ENCODE measurements at regions not wholly inside any gene's neighbourhood (a gene's known extent, or its start where the extent isn't known, plus 50 kb on each side); places are given as distances from the start of the nearest gene placed in this dataset.

- CTCF ChIA-PET (ENCODE audit: low intra/inter-chr PET ratio) = no interaction called here
- no peak overlapping the region for H3K9ac ChIP-seq (ENCODE audit: insufficient read depth in 1 of 2, low read depth in 2 of 2, low read length in 2 of 2)
- no peak overlapping the region for H3K4me2 ChIP-seq (ENCODE audit: insufficient read depth, low read length)
- DNase-seq (ENCODE audit: extremely low read depth in 1 of 4, low spot score in 3 of 4) (no peak), FAIRE-seq (no peak), ATAC-seq (no peak)
- H3K79me2 ChIP-seq (ENCODE audit: control insufficient read depth, insufficient read depth, low read length) = no peaks in the 10 kb centered on the region
- no peaks in the 10 kb centered on the region for H3K27me3 ChIP-seq (ENCODE audit: control insufficient read depth in 2 of 2, insufficient read depth in 2 of 2, low read length in 2 of 2)
- intact Hi-C loops (cut with micrococcal nuclease) = no loop called here
- no peaks in the 10 kb centered on the region for H4K20me1 ChIP-seq (replicated peaks; ENCODE audit: control insufficient read depth, insufficient read depth, low read length)
- no peak overlapping the region for H3K27ac ChIP-seq (ENCODE audit: extremely low read depth, low read depth, low read length)
- POLR2A ChIA-PET = no interaction called here
- no peak overlapping the region for H2AFZ ChIP-seq (ENCODE audit: low read depth, low read length)
- no peak overlapping the region for H3K4me3 ChIP-seq
- no TSS peak for BruUV-seq (replicated peaks)
- no peaks in the 10 kb centered on the region for H3K36me3 ChIP-seq (ENCODE audit: control insufficient read depth, insufficient read depth, low read length)
- no peaks in the 10 kb centered on the region for H3K9me1 ChIP-seq (ENCODE audit: control insufficient read depth, insufficient read depth, low read length)
- no peaks in the 10 kb centered on the region for H3K4me1 ChIP-seq (replicated peaks in 1 of 2; ENCODE audit: control insufficient read depth in 2 of 2, insufficient read depth in 2 of 2, low read length in 2 of 2)
- H3K9me3 ChIP-seq (replicated peaks; ENCODE audit: control insufficient read depth, insufficient read depth, low read depth, low read length) = no peaks in the 10 kb centered on the region
- in situ Hi-C loops (cut with MboI) = no loop called here
- WGBS (ENCODE audit: insufficient coverage, low coverage, missing lambda C conversion rate) = 0% methylated on average over 2 of the region's 2 CpGs
- TF ChIP-seq, protein P1, sequence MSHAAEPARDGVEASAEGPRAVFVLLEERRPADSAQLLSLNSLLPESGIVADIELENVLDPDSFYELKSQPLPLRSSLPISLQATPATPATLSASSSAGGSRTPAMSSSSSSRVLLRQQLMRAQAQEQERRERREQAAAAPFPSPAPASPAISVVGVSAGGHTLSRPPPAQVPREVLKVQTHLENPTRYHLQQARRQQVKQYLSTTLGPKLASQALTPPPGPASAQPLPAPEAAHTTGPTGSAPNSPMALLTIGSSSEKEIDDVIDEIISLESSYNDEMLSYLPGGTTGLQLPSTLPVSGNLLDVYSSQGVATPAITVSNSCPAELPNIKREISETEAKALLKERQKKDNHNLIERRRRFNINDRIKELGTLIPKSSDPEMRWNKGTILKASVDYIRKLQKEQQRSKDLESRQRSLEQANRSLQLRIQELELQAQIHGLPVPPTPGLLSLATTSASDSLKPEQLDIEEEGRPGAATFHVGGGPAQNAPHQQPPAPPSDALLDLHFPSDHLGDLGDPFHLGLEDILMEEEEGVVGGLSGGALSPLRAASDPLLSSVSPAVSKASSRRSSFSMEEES (CRISPR knock-in tag; IDR thresholded peaks at IDR 0.05) = no peak
- TF ChIP-seq THRA (IDR thresholded peaks at IDR 0.05) = no peak
- TF ChIP-seq, protein P2, sequence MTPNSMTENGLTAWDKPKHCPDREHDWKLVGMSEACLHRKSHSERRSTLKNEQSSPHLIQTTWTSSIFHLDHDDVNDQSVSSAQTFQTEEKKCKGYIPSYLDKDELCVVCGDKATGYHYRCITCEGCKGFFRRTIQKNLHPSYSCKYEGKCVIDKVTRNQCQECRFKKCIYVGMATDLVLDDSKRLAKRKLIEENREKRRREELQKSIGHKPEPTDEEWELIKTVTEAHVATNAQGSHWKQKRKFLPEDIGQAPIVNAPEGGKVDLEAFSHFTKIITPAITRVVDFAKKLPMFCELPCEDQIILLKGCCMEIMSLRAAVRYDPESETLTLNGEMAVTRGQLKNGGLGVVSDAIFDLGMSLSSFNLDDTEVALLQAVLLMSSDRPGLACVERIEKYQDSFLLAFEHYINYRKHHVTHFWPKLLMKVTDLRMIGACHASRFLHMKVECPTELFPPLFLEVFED (CRISPR knock-in tag; conservative IDR thresholded peaks at IDR 0.05) = no peak
- TF ChIP-seq ZNF316 (IDR thresholded peaks at IDR 0.05) = no peak
- TF ChIP-seq, protein P3, sequence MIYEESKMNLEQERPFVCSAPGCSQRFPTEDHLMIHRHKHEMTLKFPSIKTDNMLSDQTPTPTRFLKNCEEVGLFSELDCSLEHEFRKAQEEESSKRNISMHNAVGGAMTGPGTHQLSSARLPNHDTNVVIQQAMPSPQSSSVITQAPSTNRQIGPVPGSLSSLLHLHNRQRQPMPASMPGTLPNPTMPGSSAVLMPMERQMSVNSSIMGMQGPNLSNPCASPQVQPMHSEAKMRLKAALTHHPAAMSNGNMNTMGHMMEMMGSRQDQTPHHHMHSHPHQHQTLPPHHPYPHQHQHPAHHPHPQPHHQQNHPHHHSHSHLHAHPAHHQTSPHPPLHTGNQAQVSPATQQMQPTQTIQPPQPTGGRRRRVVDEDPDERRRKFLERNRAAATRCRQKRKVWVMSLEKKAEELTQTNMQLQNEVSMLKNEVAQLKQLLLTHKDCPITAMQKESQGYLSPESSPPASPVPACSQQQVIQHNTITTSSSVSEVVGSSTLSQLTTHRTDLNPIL (CRISPR knock-in tag; IDR thresholded peaks at IDR 0.05) = no peak
- no peak for TF ChIP-seq NFIC (IDR thresholded peaks at IDR 0.05)
- TF ChIP-seq HDAC6 (IDR thresholded peaks at IDR 0.05; ENCODE audit: low read depth, low read length) = no peak
- no peak for TF ChIP-seq ZNF695 (CRISPR knock-in tag; IDR thresholded peaks at IDR 0.05)
- no peak for TF ChIP-seq POLR2A (conservative IDR thresholded peaks at IDR 0.05)
- no peak for TF ChIP-seq BDP1 (IDR thresholded peaks at IDR 0.05; ENCODE audit: insufficient read depth, insufficient read length)
- no peak for TF ChIP-seq FOXM1 (IDR thresholded peaks at IDR 0.05; ENCODE audit: low read depth)
- no peak for TF ChIP-seq FOXM1 (CRISPR knock-in tag; IDR thresholded peaks at IDR 0.05; ENCODE audit: low read depth)
- no peak for TF ChIP-seq ARID4B (CRISPR knock-in tag; IDR thresholded peaks at IDR 0.05)
- no peak for TF ChIP-seq MTA2 (IDR thresholded peaks at IDR 0.05; ENCODE audit: low read depth)
- no peak for TF ChIP-seq ERF (CRISPR knock-in tag; IDR thresholded peaks at IDR 0.05)
- TF ChIP-seq ETV1 (tag; conservative IDR thresholded peaks at IDR 0.05; ENCODE audit: low read depth) = no peak
Measured at GRCh38 chr9:81266086-81266485, 423.3 kb downstream of the TLE1 start.
